GM23248 (cell line): ENCODE measurements at regions not wholly inside any gene's neighbourhood (a gene's known extent, or its start where the extent isn't known, plus 50 kb on each side); places are given as distances from the start of the nearest gene placed in this dataset.

Source experiments
- EZH2 ChIP-seq: fragments of 200-600 bp; sonication (generic); IDR thresholded peaks from 2 replicates; pipeline ENCODE4 v1.6.1; 2018; ENCODE audit warnings: antibody characterized with exemption, mild to moderate bottlenecking; ENCODE audit not compliant: insufficient read depth, poor library complexity, severe bottlenecking
- EZH2phosphoT487 ChIP-seq: fragments of 200-600 bp; sonication (generic); IDR thresholded peaks from 2 replicates; pipeline ENCODE4 v1.6.1; 2018; ENCODE audit warnings: antibody characterized with exemption, moderate library complexity, mild to moderate bottlenecking, low read depth; ENCODE audit not compliant: insufficient read depth

DNA sequence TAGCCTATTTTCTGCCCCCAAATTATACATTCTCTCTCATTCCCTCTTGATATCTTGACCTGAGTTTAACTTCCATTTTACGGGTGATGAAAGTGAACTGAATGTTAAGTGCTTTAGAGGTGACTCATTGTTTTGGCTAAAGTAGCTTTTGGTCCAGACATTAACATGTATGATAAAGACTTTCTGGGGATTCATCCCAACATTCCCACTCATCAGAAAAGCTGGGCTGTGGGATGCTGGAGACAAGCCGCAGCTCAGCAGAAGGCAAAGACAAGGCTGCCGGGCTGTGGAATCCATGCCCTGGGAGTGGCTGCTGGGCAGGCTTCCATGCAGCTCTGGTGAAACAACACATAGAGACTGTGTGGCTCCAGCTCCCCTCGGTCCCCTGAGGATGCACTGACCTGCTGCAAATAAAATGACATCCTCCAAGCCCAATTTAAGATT, 89.9 kb upstream of the SYNDIG1 start:
- TF ChIP-seq EZH2phosphoT487 (no peak), EZH2 (no peak)
